Retinal pigment epithelial cell (primary cell): ENCODE measurements at regions not wholly inside any gene's neighbourhood (a gene's known extent, or its start where the extent isn't known, plus 50 kb on each side); places are given as distances from the start of the nearest gene placed in this dataset.

Experiments
- DNase-seq: peaks from one replicate; pipeline ENCODE4 v3.0.0-alpha.2; 2010; ENCODE audit warnings: low read depth
- H3K4me3 ChIP-seq: 2 replicates; pipeline ENCODE4 v1.5.1; 2011; ENCODE audit warnings: mild to moderate bottlenecking, low read length, control low read depth, moderate library complexity
- TF ChIP-seq, protein P1 (sequence below): conservative IDR thresholded peaks from 2 replicates; pipeline ENCODE4 v1.5.1; 2011; ENCODE audit warnings: low read depth, low read length, control low read depth, inconsistent platforms

DNA sequence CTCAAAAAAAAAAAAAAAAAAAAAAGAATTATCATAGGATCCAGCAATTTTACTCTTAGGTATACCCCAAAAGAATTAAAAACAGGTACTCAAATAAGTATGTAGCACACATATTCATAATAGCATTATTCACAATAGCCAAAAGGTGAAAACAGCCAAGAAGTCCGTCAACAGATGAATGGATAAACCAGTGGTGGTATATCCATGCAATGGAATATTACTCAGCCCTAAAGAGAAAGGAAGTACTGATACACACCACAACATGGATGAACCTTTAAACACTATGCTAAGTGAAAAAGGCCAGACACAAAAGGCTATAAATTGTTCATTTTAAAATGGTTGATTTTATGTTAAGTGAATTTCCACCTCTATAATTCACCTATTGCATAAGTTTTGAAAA lies 804.8 kb upstream of the AUTS2 start:
- DNase-seq: no peak
- no peak overlapping the region for H3K4me3 ChIP-seq
- TF ChIP-seq, protein P1, sequence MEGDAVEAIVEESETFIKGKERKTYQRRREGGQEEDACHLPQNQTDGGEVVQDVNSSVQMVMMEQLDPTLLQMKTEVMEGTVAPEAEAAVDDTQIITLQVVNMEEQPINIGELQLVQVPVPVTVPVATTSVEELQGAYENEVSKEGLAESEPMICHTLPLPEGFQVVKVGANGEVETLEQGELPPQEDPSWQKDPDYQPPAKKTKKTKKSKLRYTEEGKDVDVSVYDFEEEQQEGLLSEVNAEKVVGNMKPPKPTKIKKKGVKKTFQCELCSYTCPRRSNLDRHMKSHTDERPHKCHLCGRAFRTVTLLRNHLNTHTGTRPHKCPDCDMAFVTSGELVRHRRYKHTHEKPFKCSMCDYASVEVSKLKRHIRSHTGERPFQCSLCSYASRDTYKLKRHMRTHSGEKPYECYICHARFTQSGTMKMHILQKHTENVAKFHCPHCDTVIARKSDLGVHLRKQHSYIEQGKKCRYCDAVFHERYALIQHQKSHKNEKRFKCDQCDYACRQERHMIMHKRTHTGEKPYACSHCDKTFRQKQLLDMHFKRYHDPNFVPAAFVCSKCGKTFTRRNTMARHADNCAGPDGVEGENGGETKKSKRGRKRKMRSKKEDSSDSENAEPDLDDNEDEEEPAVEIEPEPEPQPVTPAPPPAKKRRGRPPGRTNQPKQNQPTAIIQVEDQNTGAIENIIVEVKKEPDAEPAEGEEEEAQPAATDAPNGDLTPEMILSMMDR: no peak

DNA sequence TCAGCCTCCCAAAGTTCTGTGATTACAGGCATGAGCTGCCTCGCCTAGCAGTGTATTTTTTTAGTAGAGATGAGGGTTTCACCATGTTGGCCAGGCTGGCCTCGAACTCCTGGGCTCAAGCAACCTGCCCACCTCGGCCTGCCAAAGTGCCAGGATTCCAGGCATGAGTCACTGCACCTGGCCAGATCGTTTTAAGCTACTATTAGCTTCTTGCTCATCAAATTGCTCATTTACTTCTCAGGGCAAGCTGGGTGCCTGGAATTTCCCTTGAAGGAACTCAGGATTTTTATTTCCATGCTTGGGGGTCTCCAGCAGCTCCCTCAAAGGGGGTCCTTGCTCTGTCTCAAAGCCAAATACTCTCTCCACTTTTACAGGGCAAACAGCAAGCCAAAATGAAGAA lies 798.0 kb upstream of the AUTS2 start:
- TF ChIP-seq, protein P1: no peak
- peak; percentile 6 for DNase-seq
- no peak overlapping the region for H3K4me3 ChIP-seq

DNA sequence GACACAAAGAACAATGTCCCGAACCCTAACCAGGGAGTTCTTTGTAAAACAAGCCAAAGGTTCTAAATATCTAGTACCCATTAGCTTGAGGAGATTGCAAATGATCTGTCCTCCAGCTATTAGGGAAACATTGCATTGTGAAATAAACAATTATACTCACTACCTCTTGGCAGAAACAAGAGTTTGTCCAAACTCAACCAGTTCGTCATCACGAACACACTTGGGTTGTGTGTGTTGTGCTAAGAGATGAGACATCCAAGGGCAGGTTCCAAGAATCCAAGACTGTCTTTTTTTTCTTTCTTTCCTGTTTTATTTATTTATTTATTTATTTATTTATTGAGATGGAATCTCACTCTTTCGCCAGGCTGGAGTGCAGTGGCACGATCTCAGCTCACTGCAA lies 793.1 kb upstream of the AUTS2 start:
- TF ChIP-seq, protein P1: no peak
- DNase-seq: no peak
- no peak overlapping the region for H3K4me3 ChIP-seq

DNA sequence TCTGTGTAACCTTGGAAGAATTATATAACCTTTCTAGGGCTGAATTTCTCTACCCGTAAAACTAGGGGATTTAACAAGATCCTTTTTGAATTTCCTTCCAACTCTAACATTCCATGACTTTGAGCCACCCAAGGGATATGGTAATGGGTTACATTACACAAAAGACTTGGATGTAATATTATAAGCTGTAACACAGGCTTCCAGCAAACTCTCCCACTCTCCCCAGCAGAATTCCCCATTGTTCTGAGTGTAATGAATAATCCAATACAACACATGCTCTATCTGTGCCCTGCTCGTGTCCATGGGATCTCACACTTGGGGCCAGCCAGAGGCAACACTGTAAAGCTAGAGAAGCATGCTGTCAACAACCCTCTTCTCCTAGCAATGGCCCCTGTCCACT lies 790.6 kb upstream of the AUTS2 start:
- no peak overlapping the region for H3K4me3 ChIP-seq
- TF ChIP-seq, protein P1: no peak
- no peak for DNase-seq

DNA sequence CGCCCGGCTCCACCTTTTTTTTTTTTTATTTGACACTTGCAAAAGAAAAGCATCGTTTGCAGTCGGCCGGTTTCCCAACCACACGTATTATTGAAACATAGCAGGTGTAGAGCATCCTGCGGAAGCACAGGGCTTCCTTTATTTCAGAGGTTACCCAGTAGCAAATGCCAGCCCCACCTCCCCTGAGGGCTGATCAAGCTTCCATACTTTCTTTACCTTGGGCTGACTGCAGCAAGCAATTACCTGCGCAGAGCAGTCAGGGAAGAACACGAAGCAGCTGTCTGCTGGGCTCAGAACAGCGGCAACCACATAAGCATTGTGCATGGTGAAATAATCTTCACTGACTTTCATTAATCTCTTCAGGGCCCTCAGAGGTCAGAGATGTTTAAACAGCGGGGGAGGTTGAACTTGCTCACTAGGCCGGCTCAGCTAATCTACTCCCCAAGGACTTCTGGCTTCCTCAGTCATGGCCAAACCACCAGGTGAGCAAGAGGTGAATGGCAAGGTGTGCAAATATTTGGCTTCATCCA lies 784.7 kb upstream of the AUTS2 start:
- H3K4me3 ChIP-seq: no peak overlapping the region
- peak; percentile 8 for DNase-seq
- TF ChIP-seq, protein P1: no peak

DNA sequence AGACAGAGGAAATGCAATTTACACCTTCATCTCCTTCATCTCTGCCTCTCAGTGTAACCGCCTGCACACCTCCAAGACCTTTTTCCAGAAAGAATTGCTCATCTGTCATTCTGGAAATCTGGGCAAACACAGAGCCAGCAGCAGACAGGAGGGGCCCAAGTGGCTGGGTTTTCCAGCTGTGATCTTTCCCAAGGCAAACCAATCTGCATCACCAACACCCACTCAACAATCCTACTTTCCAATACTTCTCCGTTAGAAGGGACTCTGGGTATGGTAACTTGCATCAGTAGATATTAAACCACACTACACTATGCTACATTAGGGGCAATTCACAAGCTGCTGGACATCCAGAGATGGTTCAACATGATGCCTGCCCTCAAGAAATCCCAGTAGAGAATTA lies 781.8 kb upstream of the AUTS2 start:
- TF ChIP-seq, protein P1: no peak
- no peak overlapping the region for H3K4me3 ChIP-seq
- DNase-seq: no peak

DNA sequence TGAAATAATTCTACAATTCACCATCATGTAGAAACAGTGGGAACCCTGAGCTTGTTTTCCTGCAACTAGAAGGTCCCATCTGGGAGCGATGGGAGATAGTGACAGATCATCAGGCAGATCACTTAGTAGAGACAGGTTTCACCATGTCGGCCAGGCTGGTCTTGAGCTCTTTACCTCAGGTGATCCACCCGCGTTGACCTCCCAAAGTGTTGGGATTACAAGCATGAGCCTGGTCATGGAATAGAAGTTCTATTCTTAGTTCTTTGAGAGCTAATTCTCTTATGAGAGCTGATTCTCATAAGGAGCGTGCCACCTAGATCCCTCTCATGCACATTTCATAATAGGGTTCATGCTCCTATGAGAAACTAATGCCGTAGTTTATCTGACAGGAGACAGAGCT lies 778.0 kb upstream of the AUTS2 start:
- TF ChIP-seq, protein P1: no peak

More for the DNA sequence above, 778.0 kb upstream of the AUTS2 start:
- no peak overlapping the region for H3K4me3 ChIP-seq
- no peak for DNase-seq
